ENCODE measurements at regions not wholly inside any gene's neighbourhood (a gene's known extent, or its start where the extent isn't known, plus 50 kb on each side); places are given as distances from the start of the nearest gene placed in this dataset.

GRCh38 chr20:40630099-40630498 is 58.9 kb downstream of the MAFB start:
- TF ChIP-seq CTCF (conservative IDR thresholded peaks at IDR 0.05; ENCODE audit: low read depth, low read length) (no peak), EZH2phosphoT487 (IDR thresholded peaks at IDR 0.05; ENCODE audit: borderline replicate concordance, low read length) (no peak)
